Gastroesophageal sphincter (tissue), 3 donors: ENCODE measurements at regions not wholly inside any gene's neighbourhood (a gene's known extent, or its start where the extent isn't known, plus 50 kb on each side); places are given as distances from the start of the nearest gene placed in this dataset.

Experiments used
- CTCF ChIP-seq, 4 experiments: fragments of 200-600 bp in 2 of 4; fragments of 450-650 bp in 2 of 4; sonication (generic) in 1 of 4; IDR thresholded peaks; one replicate each; pipeline ENCODE4 v1.5.1; 2017 to 2019; ENCODE audit warnings: antibody characterized with exemption in 4 of 4, mild to moderate bottlenecking in 2 of 4, moderate library complexity in 2 of 4
- POLR2A ChIP-seq, 2 donors: fragments of 450-650 bp; IDR thresholded peaks; one replicate each; pipeline ENCODE4 v1.6.1; 2017; ENCODE audit warnings: antibody characterized with exemption in 2 of 2, mild to moderate bottlenecking in 2 of 2, moderate library complexity in 1 of 2

DNA sequence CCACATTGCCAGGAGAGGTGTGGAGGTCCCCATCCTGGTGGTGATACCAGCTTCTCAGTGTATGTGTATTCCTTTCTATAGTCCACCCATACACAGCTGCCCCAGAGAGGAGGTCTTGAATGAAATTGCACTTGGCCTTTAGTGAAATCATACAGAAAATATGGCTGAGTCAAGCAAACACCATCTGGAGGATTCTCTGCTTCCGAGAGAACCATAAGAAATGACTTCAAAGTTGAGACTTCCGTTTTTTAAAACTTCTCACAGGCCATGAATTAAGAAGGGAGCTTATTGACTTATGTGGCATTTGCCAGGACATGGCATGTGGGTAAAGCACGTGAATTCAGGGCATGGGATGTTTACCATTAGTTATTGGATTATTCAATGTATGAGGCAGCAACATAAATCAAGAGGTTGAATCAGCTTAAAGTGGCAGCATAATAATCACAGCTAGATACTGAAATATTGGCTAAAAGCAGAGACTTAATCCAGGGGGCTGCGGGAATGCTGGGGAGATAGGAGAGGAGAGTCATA is 119.1 kb upstream of the MTNR1B start:
- no peak for TF ChIP-seq CTCF (IDR thresholded peaks at IDR 0.05)
- TF ChIP-seq POLR2A (IDR thresholded peaks at IDR 0.05) = no peak
